GM18508 (cell line): ENCODE measurements at regions not wholly inside any gene's neighbourhood (a gene's known extent, or its start where the extent isn't known, plus 50 kb on each side); places are given as distances from the start of the nearest gene placed in this dataset.

Source experiments
- ATAC-seq: cut with Tn5 transposase; IDR thresholded peaks from one replicate; pipeline ENCODE4 v1.9.1; 2021; ENCODE audit warnings: moderate number of reproducible peaks; ENCODE audit not compliant: insufficient read depth, unreplicated experiment

GRCh38 chr1:195475568-195475967 lies 1132.7 kb downstream of the KCNT2 start:
- no peak for ATAC-seq

GRCh38 chr1:195472291-195472690 lies 1135.9 kb downstream of the KCNT2 start:
- no peak for ATAC-seq

GRCh38 chr1:195466639-195467038 lies 1141.6 kb downstream of the KCNT2 start:
- ATAC-seq = no peak

- ATAC-seq = no peak
Measured at GRCh38 chr1:195462646-195463045, 1145.6 kb downstream of the KCNT2 start.

- no peak for ATAC-seq
Measured at GRCh38 chr1:195462152-195462551, 1146.1 kb downstream of the KCNT2 start.

- ATAC-seq = no peak
Measured at GRCh38 chr1:195458365-195458764, 1149.9 kb downstream of the KCNT2 start.

- ATAC-seq = no peak
Measured at GRCh38 chr1:195450794-195451193, 1157.4 kb downstream of the KCNT2 start.

GRCh38 chr1:195439661-195440060 lies 1168.6 kb downstream of the KCNT2 start:
- ATAC-seq = no peak

- no peak for ATAC-seq
Measured at GRCh38 chr1:195434566-195435203, 1173.6 kb downstream of the KCNT2 start.

- ATAC-seq = no peak
Measured at GRCh38 chr1:195430826-195431225, 1177.4 kb downstream of the KCNT2 start.

- no peak for ATAC-seq
Measured at GRCh38 chr1:195428927-195429326, 1179.3 kb downstream of the KCNT2 start.

- no peak for ATAC-seq
Measured at GRCh38 chr1:195415584-195415983, 1192.7 kb downstream of the KCNT2 start.

- no peak for ATAC-seq
Measured at GRCh38 chr1:195394567-195394966, 1213.7 kb downstream of the KCNT2 start.

- ATAC-seq = no peak
Measured at GRCh38 chr1:195376190-195376589, 1232.0 kb downstream of the KCNT2 start.

- no peak for ATAC-seq
Measured at GRCh38 chr1:195373856-195374255, 1234.4 kb downstream of the KCNT2 start.

GRCh38 chr1:195345149-195345548 lies 1263.1 kb downstream of the KCNT2 start:
- ATAC-seq = no peak

- no peak for ATAC-seq
Measured at GRCh38 chr1:195337646-195338045, 1270.6 kb downstream of the KCNT2 start.

- no peak for ATAC-seq
Measured at GRCh38 chr1:195336812-195337211, 1271.4 kb downstream of the KCNT2 start.

GRCh38 chr1:195335541-195335940 lies 1272.7 kb downstream of the KCNT2 start:
- ATAC-seq = no peak

GRCh38 chr1:195332102-195332501 lies 1276.1 kb downstream of the KCNT2 start:
- no peak for ATAC-seq

- no peak for ATAC-seq
Measured at GRCh38 chr1:195328681-195329080, 1279.6 kb downstream of the KCNT2 start.

GRCh38 chr1:195328102-195328501 lies 1280.1 kb downstream of the KCNT2 start:
- no peak for ATAC-seq

GRCh38 chr1:195327361-195327760 lies 1280.9 kb downstream of the KCNT2 start:
- no peak for ATAC-seq
